HepG2 (cell line): ENCODE measurements at regions not wholly inside any gene's neighbourhood (a gene's known extent, or its start where the extent isn't known, plus 50 kb on each side); places are given as distances from the start of the nearest gene placed in this dataset.

ENCODE experiments used
- ATAC-seq: fragments of 200-7000 bp; cut with Tn5 transposase; 3 replicates; pipeline ENCODE4 v1.9.1; 2020; ENCODE audit warnings: mild to moderate bottlenecking, moderate library complexity
- BruUV-seq: library from RNA; stranded (reverse); fragments of 400-500 nt; replicated peaks from 2 replicates; lab custom pipeline; 2021; lab: Mats Ljungman, UMichigan
- CTCF ChIA-PET: fragments of 300-600 bp; formaldehyde crosslinking; extraction: SDS; loops from one replicate; lab custom pipeline; 2021; ENCODE audit warnings: low total read pairs, inconsistent platforms, low intra/inter-chr PET ratio; lab: Yijun Ruan, JAX
- POLR2A ChIA-PET: fragments of 350-600 bp; sonication (Branson Sonifier 250); formaldehyde crosslinking; loops from one replicate; lab custom pipeline; 2020; ENCODE audit warnings: antibody characterized with exemption, inconsistent platforms; lab: Yijun Ruan, JAX
- DNase-seq: peaks from one replicate; pipeline ENCODE4 v3.0.0-alpha.2; 2015; ENCODE audit warnings: low spot score
- FAIRE-seq: peaks from 3 replicates; lab custom pipeline; 2011; peaks lifted over from hg19 to GRCh38; lab: Jason Lieb, UNC
- H2AFZ ChIP-seq: one replicate; pipeline ENCODE4 v1.6.1; 2011; ENCODE audit warnings: low read length, inconsistent platforms
- H3K27ac ChIP-seq: fragments of 300-600 bp; 3 replicates; pipeline ENCODE4 v1.8.0; 2011; ENCODE audit warnings: mixed run types, mild to moderate bottlenecking, mixed read lengths, low read length, inconsistent platforms; ENCODE audit not compliant: insufficient read depth; ENCODE audit errors: extremely low read length
- H3K27me3 ChIP-seq, 2 experiments: fragments of 200-600 bp in 1 of 2; 2 replicates in 1 of 2; 3 replicates in 1 of 2; pipeline versions ENCODE4 v1.6.0 to v1.8.0; 2011; ENCODE audit warnings: low read length in 2 of 2, mild to moderate bottlenecking in 2 of 2, moderate library complexity in 2 of 2, inconsistent platforms in 1 of 2; ENCODE audit not compliant: insufficient read depth in 2 of 2, control insufficient read depth in 1 of 2
- H3K36me3 ChIP-seq, 2 experiments: fragments of 200-600 bp in 1 of 2; replicated peaks in 1 of 2; 2 replicates in 1 of 2; 3 replicates in 1 of 2; pipeline versions ENCODE4 v1.5.1 to v1.8.0; 2011; ENCODE audit warnings: low read length in 2 of 2, inconsistent platforms in 1 of 2; ENCODE audit not compliant: insufficient read depth in 2 of 2, control insufficient read depth in 1 of 2
- H3K4me1 ChIP-seq: 2 replicates; pipeline ENCODE4 v1.5.1; 2012; ENCODE audit warnings: low read length, inconsistent platforms; ENCODE audit not compliant: insufficient read depth
- H3K4me2 ChIP-seq: 2 replicates; pipeline ENCODE4 v1.6.0; 2011; ENCODE audit warnings: low read depth, low read length, inconsistent platforms
- H3K4me3 ChIP-seq, 3 experiments: fragments of 200-600 bp in 1 of 3; sonication (generic), shearing (Covaris generic) in 1 of 3; replicated peaks in 1 of 3; 2 replicates each; pipeline ENCODE4 v1.5.1; 2011 to 2016; ENCODE audit warnings: low read length in 3 of 3, inconsistent platforms in 2 of 3, low read depth in 2 of 3, mild to moderate bottlenecking in 2 of 3, control low read depth in 1 of 3, mixed read lengths in 1 of 3; ENCODE audit not compliant: insufficient read depth in 1 of 3
- H3K79me2 ChIP-seq: one replicate; pipeline ENCODE4 v1.6.1; 2011; ENCODE audit warnings: low read length, inconsistent platforms; ENCODE audit not compliant: insufficient read depth
- H3K9ac ChIP-seq: 2 replicates; pipeline ENCODE4 v1.6.0; 2011; ENCODE audit warnings: mild to moderate bottlenecking, low read depth, low read length, inconsistent platforms; ENCODE audit not compliant: insufficient read depth
- H3K9me3 ChIP-seq: 2 replicates; pipeline ENCODE4 v1.5.1; 2012; ENCODE audit warnings: mild to moderate bottlenecking, low read length
- H4K20me1 ChIP-seq: 2 replicates; pipeline ENCODE4 v1.6.0; 2011; ENCODE audit warnings: inconsistent platforms, mild to moderate bottlenecking, low read length, moderate library complexity; ENCODE audit not compliant: insufficient read depth
- BORCS8-MEF2B ChIP-seq: sonication (generic); formaldehyde crosslinking; IDR thresholded peaks from 2 replicates; pipeline ENCODE4 v1.8.0; 2022; ENCODE audit warnings: mild to moderate bottlenecking, missing genetic modification reagents
- CREM ChIP-seq, 2 experiments: sonication (generic) in 1 of 2; formaldehyde crosslinking in 1 of 2; IDR thresholded peaks; 2 replicates each; pipeline versions ENCODE4 v1.4.0 to v1.6.1; 2016 to 2020; ENCODE audit warnings: antibody characterized with exemption in 1 of 2, mild to moderate bottlenecking in 1 of 2, missing genetic modification reagents in 1 of 2
- HCFC1 ChIP-seq: fragments of 150-350 bp; IDR thresholded peaks from 2 replicates; pipeline ENCODE4 v1.6.1; 2014; ENCODE audit warnings: low read depth, low read length
- MEF2D ChIP-seq: sonication (generic); formaldehyde crosslinking; IDR thresholded peaks from 2 replicates; pipeline ENCODE4 v1.5.1; 2020; ENCODE audit warnings: mild to moderate bottlenecking, missing genetic modification reagents
- MYC ChIP-seq: sonication (generic); formaldehyde crosslinking; IDR thresholded peaks from 2 replicates; pipeline ENCODE4 v1.9.0; 2021; ENCODE audit warnings: missing genetic modification reagents, borderline replicate concordance
- NR0B2 ChIP-seq: sonication (generic); formaldehyde crosslinking; IDR thresholded peaks from 2 replicates; pipeline ENCODE4 v1.4.0; 2020; ENCODE audit warnings: mild to moderate bottlenecking, missing genetic modification reagents
- SRY ChIP-seq: sonication (generic); formaldehyde crosslinking; IDR thresholded peaks from 2 replicates; pipeline ENCODE4 v1.8.0; 2022; ENCODE audit warnings: mild to moderate bottlenecking, missing genetic modification reagents
- TBL1XR1 ChIP-seq: fragments of 150-350 bp; IDR thresholded peaks from 2 replicates; pipeline ENCODE4 v1.6.1; 2014; ENCODE audit warnings: borderline replicate concordance, low read length; ENCODE audit not compliant: partially characterized antibody
- THAP8 ChIP-seq: sonication (generic); formaldehyde crosslinking; IDR thresholded peaks from 2 replicates; pipeline ENCODE4 v1.5.1; 2020; ENCODE audit warnings: missing genetic modification reagents, mild to moderate bottlenecking, borderline replicate concordance
- ZBTB37 ChIP-seq: sonication (generic); formaldehyde crosslinking; IDR thresholded peaks from 2 replicates; pipeline ENCODE4 v1.4.0; 2020; ENCODE audit warnings: mild to moderate bottlenecking, missing genetic modification reagents
- ZNF407 ChIP-seq: sonication (generic); formaldehyde crosslinking; IDR thresholded peaks from one replicate; pipeline ENCODE4 v1.5.1; 2020; ENCODE audit warnings: mild to moderate bottlenecking, missing genetic modification reagents; ENCODE audit errors: not compliant biosample characterization
- ZNF557 ChIP-seq: sonication (generic); formaldehyde crosslinking; IDR thresholded peaks from 2 replicates; pipeline ENCODE4 v1.4.0; 2020; ENCODE audit warnings: missing genetic modification reagents
- ZNF841 ChIP-seq: sonication (generic); formaldehyde crosslinking; IDR thresholded peaks from 2 replicates; pipeline ENCODE4 v1.8.1; 2023; ENCODE audit warnings: missing genetic modification reagents, borderline replicate concordance
- WGBS: methylation state at CpG from one replicate; pipeline ENCODE4 v1.1.6; 2017; ENCODE audit warnings: low lambda C conversion rate; 5-methylcytosine and 5-hydroxymethylcytosine counted together
- in situ Hi-C: cut with HindIII; loops from 2 replicates; pipeline ENCODE4 v1.10.0; 2017; ENCODE audit warnings: low pct_unique_long_range_greater_than_20kb; ENCODE audit not compliant: extremely low pct_ligation_motif_present
- intact Hi-C: fragments of 100-400 bp; cut with micrococcal nuclease; formaldehyde crosslinking; loops from one replicate; pipeline ENCODE4 v1.10.0; 2022; ENCODE audit not compliant: unreplicated experiment

- Histone ChIP-seq H3K36me3 (no peaks in the 10 kb centered on the region), H3K4me3 (0 out of 6 replicates have a peak overlapping the region, but pooled peaks of 1 of the 3 experiments have one; percentile 23), H2AFZ (no peak overlapping the region), H4K20me1 (no peaks in the 10 kb centered on the region), H3K9me3 (no peaks in the 10 kb centered on the region), H3K27me3 (peaks cover 1 to 20% of the 10 kb centered on the region in 2 experiments; a peak in 3 of 5 replicates), H3K4me2 (peak overlapping the region; percentile 47), H3K79me2 (no peaks in the 10 kb centered on the region), H3K9ac (no peak overlapping the region), H3K27ac (no peak overlapping the region), H3K4me1 (no peaks in the 10 kb centered on the region)
- intact Hi-C loops (no loop called here), in situ Hi-C loops (no loop called here)
- ChIA-PET POLR2A (no interaction called here), CTCF (no interaction called here)
- FAIRE-seq (no peak), ATAC-seq (no peak), DNase-seq (no peak)
- 49% methylated on average over 11 of the region's 11 CpGs for WGBS
- no TSS peak for BruUV-seq
- no peak for TF ChIP-seq BORCS8-MEF2B (CRISPR knock-in tag)
- TF ChIP-seq NR0B2 (CRISPR knock-in tag), result no peak
- no peak for TF ChIP-seq TBL1XR1
- TF ChIP-seq HCFC1, result no peak
- no peak for TF ChIP-seq SRY (CRISPR knock-in tag)
- TF ChIP-seq THAP8 (CRISPR knock-in tag), result no peak
- no peak for TF ChIP-seq ZNF407
- TF ChIP-seq CREM (IDR thresholded peaks at IDR 0.05), result no peak
- TF ChIP-seq CREM (CRISPR knock-in tag; IDR thresholded peaks at IDR 0.05), result no peak
- TF ChIP-seq MYC (CRISPR knock-in tag), result no peak
- TF ChIP-seq ZNF841, result no peak
- no peak for TF ChIP-seq ZNF557 (CRISPR knock-in tag)
- TF ChIP-seq MEF2D (CRISPR knock-in tag), result no peak
- no peak for TF ChIP-seq ZBTB37 (CRISPR knock-in tag)
These were observed 293.1 kb downstream of the ZSWIM6 start for GRCh38 chr5:61625137-61625561.
